GM12878 (cell line): ENCODE measurements at regions not wholly inside any gene's neighbourhood (a gene's known extent, or its start where the extent isn't known, plus 50 kb on each side); places are given as distances from the start of the nearest gene placed in this dataset.

Experiments used
- ATAC-seq: fragments of 200-7000 bp; cut with Tn5 transposase; 3 replicates; pipeline ENCODE4 v1.9.1; 2020; ENCODE audit warnings: mild to moderate bottlenecking, moderate library complexity
- BruUV-seq: library from RNA; stranded (reverse); fragments of 400-500 nt; replicated peaks from 2 replicates; lab custom pipeline; 2021; lab: Mats Ljungman, UMichigan
- CTCF ChIA-PET: fragments of 300-600 bp; sonication (Branson Sonifier 250); formaldehyde crosslinking; extraction: SDS; loops from one replicate; lab custom pipeline; 2021; ENCODE audit warnings: inconsistent platforms; lab: Yijun Ruan, JAX
- POLR2A ChIA-PET: fragments of 350-600 bp; formaldehyde crosslinking; extraction: SDS; loops from one replicate; lab custom pipeline; 2021; ENCODE audit warnings: inconsistent platforms; lab: Charles Lee
- RAD21 ChIA-PET: fragments of 300-600 bp; sonication (Branson Sonifier 250); formaldehyde crosslinking; loops from one replicate; lab custom pipeline; 2023; ENCODE audit warnings: antibody characterized with exemption; ENCODE audit not compliant: unreplicated experiment; lab: Charles Lee
- SMC1A ChIA-PET: fragments of 300-600 bp; sonication (Branson Sonifier 250); formaldehyde crosslinking; loops from one replicate; lab custom pipeline; 2023; ENCODE audit not compliant: unreplicated experiment, uncharacterized antibody; lab: Charles Lee
- DNase-seq: peaks from one replicate; pipeline ENCODE4 v3.0.0-alpha.2; 2011; ENCODE audit warnings: low read depth, low spot score
- FAIRE-seq: peaks from 3 replicates; lab custom pipeline; 2011; peaks lifted over from hg19 to GRCh38; lab: Jason Lieb, UNC
- H2AFZ ChIP-seq: 2 replicates; pipeline ENCODE4 v1.6.0; 2011; ENCODE audit warnings: low read depth, low read length, control low read depth; ENCODE audit not compliant: control insufficient read depth
- H3K27ac ChIP-seq: 2 replicates; pipeline ENCODE4 v1.5.1; 2011; ENCODE audit warnings: control low read depth; ENCODE audit not compliant: control insufficient read depth, insufficient read depth
- H3K27me3 ChIP-seq, 2 experiments: replicated peaks in 1 of 2; 2 replicates each; pipeline versions ENCODE4 v1.6.0 to v1.6.1; 2011; ENCODE audit warnings: low read length in 1 of 2; ENCODE audit not compliant: control insufficient read depth in 2 of 2, insufficient read depth in 2 of 2
- H3K36me3 ChIP-seq, 2 experiments: 2 replicates each; pipeline ENCODE4 v1.5.1; 2011; ENCODE audit warnings: low read length in 1 of 2; ENCODE audit not compliant: control insufficient read depth in 2 of 2, insufficient read depth in 2 of 2
- H3K4me1 ChIP-seq: 2 replicates; pipeline ENCODE4 v1.6.1; 2011; ENCODE audit warnings: mild to moderate bottlenecking, low read length, moderate library complexity, mixed read lengths; ENCODE audit not compliant: control insufficient read depth, insufficient read depth
- H3K4me2 ChIP-seq: 2 replicates; pipeline ENCODE4 v1.6.0; 2011; ENCODE audit warnings: control low read depth; ENCODE audit not compliant: control insufficient read depth, insufficient read depth
- H3K4me3 ChIP-seq: fragments of 200-600 bp; sonication (generic); 2 replicates; pipeline ENCODE4 v1.5.1; 2016
- H3K79me2 ChIP-seq: 2 replicates; pipeline ENCODE4 v1.6.0; 2011; ENCODE audit warnings: low read length; ENCODE audit not compliant: control insufficient read depth, insufficient read depth
- H3K9ac ChIP-seq: 2 replicates; pipeline ENCODE4 v1.8.0; 2011; ENCODE audit warnings: low read length, control low read depth, mixed read lengths; ENCODE audit not compliant: control insufficient read depth, insufficient read depth
- H3K9me3 ChIP-seq: replicated peaks from 3 replicates; pipeline ENCODE4 v1.5.1; 2011; ENCODE audit warnings: mild to moderate bottlenecking, low read length; ENCODE audit not compliant: control insufficient read depth, insufficient read depth
- H4K20me1 ChIP-seq: 2 replicates; pipeline ENCODE4 v1.6.0; 2011; ENCODE audit not compliant: control insufficient read depth, insufficient read depth
- ATF7 ChIP-seq: fragments of 450-650 bp; IDR thresholded peaks from 2 replicates; pipeline ENCODE4 v1.6.1; 2016; ENCODE audit warnings: low read depth, mild to moderate bottlenecking
- E2F8 ChIP-seq: fragments of 450-650 bp; IDR thresholded peaks from 2 replicates; pipeline ENCODE4 v1.6.1; 2018; ENCODE audit warnings: mild to moderate bottlenecking, low read depth, moderate library complexity; ENCODE audit not compliant: partially characterized antibody
- HDGF ChIP-seq: fragments of 450-650 bp; IDR thresholded peaks from 2 replicates; pipeline ENCODE4 v1.6.1; 2016; ENCODE audit warnings: antibody characterized with exemption
- MTA2 ChIP-seq: fragments of 450-650 bp; IDR thresholded peaks from 2 replicates; pipeline ENCODE4 v1.6.1; 2016; ENCODE audit warnings: low read depth, mild to moderate bottlenecking, moderate library complexity
- MYC ChIP-seq: IDR thresholded peaks from 2 replicates; pipeline ENCODE4 v1.6.1; 2011; ENCODE audit warnings: mild to moderate bottlenecking, low read length, moderate library complexity, inconsistent platforms; ENCODE audit not compliant: insufficient read depth, insufficient replicate concordance, insufficient read length, severe bottlenecking
- NR2C1 ChIP-seq: fragments of 450-650 bp; IDR thresholded peaks from 2 replicates; pipeline ENCODE4 v1.6.1; 2017; ENCODE audit warnings: antibody characterized with exemption, mild to moderate bottlenecking, moderate library complexity
- POLR2AphosphoS5 ChIP-seq: IDR thresholded peaks from 2 replicates; pipeline ENCODE4 v1.6.1; 2011; ENCODE audit warnings: mild to moderate bottlenecking, low read length, inconsistent platforms
- RAD21 ChIP-seq: IDR thresholded peaks from 2 replicates; pipeline ENCODE4 v1.6.1; 2011; ENCODE audit warnings: mild to moderate bottlenecking, low read depth, low read length, moderate library complexity; ENCODE audit not compliant: insufficient read depth
- RELA ChIP-seq: fragments of 450-650 bp; IDR thresholded peaks from 2 replicates; pipeline ENCODE4 v1.8.0; 2014; ENCODE audit warnings: borderline replicate concordance; ENCODE audit not compliant: partially characterized antibody
- RFX5 ChIP-seq: IDR thresholded peaks from 2 replicates; pipeline ENCODE4 v1.6.1; 2011; ENCODE audit warnings: low read depth, low read length, improper control_type of control experiment
- SREBF1 ChIP-seq: IDR thresholded peaks from 2 replicates; pipeline ENCODE4 v1.6.1; 2012; ENCODE audit warnings: mild to moderate bottlenecking, low read length
- STAT3 ChIP-seq: IDR thresholded peaks from 2 replicates; pipeline ENCODE4 v1.6.1; 2011; ENCODE audit warnings: low read depth, low read length, improper control_type of control experiment
- TCF7 ChIP-seq: IDR thresholded peaks from 2 replicates; pipeline ENCODE4 v1.6.1; 2014; ENCODE audit warnings: antibody characterized with exemption, borderline replicate concordance
- ZNF274 ChIP-seq: IDR thresholded peaks from one replicate; pipeline ENCODE4 v1.8.0; 2011; ENCODE audit not compliant: insufficient read length, insufficient read depth
- WGBS: methylation state at CpG from one replicate; pipeline ENCODE4 v1.1.6; 2016; ENCODE audit warnings: low lambda C conversion rate; ENCODE audit not compliant: insufficient replicate concordance, insufficient coverage; ENCODE audit errors: missing lambda C conversion rate; 5-methylcytosine and 5-hydroxymethylcytosine counted together
- in situ Hi-C: fragments of 300-500 bp; cut with MboI; formaldehyde crosslinking; loops from 9 replicates; pipeline ENCODE4 v1.14.3; 2018; ENCODE audit warnings: mixed read lengths
- intact Hi-C: fragments of 100-400 bp; cut with micrococcal nuclease; formaldehyde crosslinking; loops from one replicate; pipeline ENCODE4 v1.14.2; 2022; ENCODE audit not compliant: unreplicated experiment
- TF ChIP-seq, protein P1 (sequence below): IDR thresholded peaks from 2 replicates; pipeline ENCODE4 v1.6.1; 2012; ENCODE audit warnings: low read depth, low read length, improper control_type of control experiment
- TF ChIP-seq, protein P2 (sequence below): fragments of 450-650 bp; IDR thresholded peaks from 2 replicates; pipeline ENCODE4 v1.6.1; 2017; ENCODE audit warnings: mild to moderate bottlenecking, low read depth, inconsistent platforms; ENCODE audit not compliant: poor library complexity, severe bottlenecking
- TF ChIP-seq, protein P3 (sequence below): fragments of 450-650 bp; IDR thresholded peaks from 2 replicates; pipeline ENCODE4 v1.6.1; 2018; ENCODE audit warnings: borderline replicate concordance, mild to moderate bottlenecking; ENCODE audit not compliant: partially characterized antibody

DNA sequence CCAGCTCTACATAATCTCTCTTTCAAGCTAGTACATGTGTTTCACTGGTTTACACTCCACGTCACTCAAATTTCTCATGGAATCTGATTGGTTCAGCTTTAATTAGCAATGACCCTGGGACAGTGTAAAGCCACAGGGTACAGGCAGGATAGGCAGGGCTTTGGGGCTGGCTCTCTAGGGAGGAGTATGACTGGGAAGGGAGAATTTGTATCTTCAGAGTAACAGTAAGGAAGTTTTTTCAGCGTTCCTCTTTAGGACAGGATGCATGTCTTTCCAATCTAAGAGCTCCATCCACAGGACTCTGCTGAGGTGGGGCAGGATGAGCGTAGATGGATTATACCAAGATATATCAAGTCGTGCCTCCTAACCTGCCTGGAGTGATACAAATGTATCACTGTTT, 112.0 kb upstream of the CLEC14A start (continued):
- TF ChIP-seq, protein P1, sequence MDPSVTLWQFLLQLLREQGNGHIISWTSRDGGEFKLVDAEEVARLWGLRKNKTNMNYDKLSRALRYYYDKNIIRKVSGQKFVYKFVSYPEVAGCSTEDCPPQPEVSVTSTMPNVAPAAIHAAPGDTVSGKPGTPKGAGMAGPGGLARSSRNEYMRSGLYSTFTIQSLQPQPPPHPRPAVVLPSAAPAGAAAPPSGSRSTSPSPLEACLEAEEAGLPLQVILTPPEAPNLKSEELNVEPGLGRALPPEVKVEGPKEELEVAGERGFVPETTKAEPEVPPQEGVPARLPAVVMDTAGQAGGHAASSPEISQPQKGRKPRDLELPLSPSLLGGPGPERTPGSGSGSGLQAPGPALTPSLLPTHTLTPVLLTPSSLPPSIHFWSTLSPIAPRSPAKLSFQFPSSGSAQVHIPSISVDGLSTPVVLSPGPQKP: no peak

DNA sequence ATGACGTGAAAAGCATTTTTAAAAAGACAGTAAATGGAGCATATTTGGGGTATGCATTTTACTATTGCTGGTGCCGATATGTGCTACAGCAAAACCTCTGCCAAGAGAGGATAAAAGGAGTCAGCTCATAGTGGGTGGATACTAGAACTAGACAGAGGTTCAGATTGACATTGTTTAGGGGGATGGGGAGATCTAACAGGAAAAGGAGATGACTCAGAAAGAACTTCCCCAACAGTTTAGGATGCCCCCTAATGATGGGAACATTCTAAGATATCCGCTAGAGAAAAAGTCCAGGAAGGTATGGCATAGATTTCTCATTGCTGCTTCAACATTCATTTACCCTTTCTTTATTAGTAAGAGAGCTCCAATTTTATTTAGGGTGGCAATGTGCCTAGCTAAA, 110.5 kb upstream of the CLEC14A start:
- H3K9ac ChIP-seq: no peak overlapping the region
- BruUV-seq: no TSS peak
- FAIRE-seq: no peak
- intact Hi-C loops: no loop called here
- no peak overlapping the region for H3K27ac ChIP-seq
- ChIA-PET CTCF (no interaction called here), POLR2A (no interaction called here), RAD21 (no interaction called here), SMC1A (no interaction called here)
- H3K4me2 ChIP-seq: no peak overlapping the region
- H3K79me2 ChIP-seq: no peaks in the 10 kb centered on the region
- in situ Hi-C loops: no loop called here
- H3K9me3 ChIP-seq: no peaks in the 10 kb centered on the region
- H3K4me1 ChIP-seq: no peaks in the 10 kb centered on the region
- H3K4me3 ChIP-seq: no peak overlapping the region
- no peak overlapping the region for H2AFZ ChIP-seq
- H3K27me3 ChIP-seq: no peaks in the 10 kb centered on the region
- H3K36me3 ChIP-seq: no peaks in the 10 kb centered on the region
- H4K20me1 ChIP-seq: no peaks in the 10 kb centered on the region
- ATAC-seq: no peak
- WGBS: 15% methylated on average over 3 of the region's 3 CpGs
- no peak for DNase-seq
- TF ChIP-seq RFX5 (no peak), TCF7 (no peak), MTA2 (no peak), POLR2AphosphoS5 (no peak), RELA (no peak), STAT3 (no peak), SREBF1 (no peak), NR2C1 (no peak), HDGF (no peak), E2F8 (no peak), RAD21 (no peak), ZNF274 (no peak), ATF7 (no peak), MYC (no peak)
- TF ChIP-seq, protein P2, sequence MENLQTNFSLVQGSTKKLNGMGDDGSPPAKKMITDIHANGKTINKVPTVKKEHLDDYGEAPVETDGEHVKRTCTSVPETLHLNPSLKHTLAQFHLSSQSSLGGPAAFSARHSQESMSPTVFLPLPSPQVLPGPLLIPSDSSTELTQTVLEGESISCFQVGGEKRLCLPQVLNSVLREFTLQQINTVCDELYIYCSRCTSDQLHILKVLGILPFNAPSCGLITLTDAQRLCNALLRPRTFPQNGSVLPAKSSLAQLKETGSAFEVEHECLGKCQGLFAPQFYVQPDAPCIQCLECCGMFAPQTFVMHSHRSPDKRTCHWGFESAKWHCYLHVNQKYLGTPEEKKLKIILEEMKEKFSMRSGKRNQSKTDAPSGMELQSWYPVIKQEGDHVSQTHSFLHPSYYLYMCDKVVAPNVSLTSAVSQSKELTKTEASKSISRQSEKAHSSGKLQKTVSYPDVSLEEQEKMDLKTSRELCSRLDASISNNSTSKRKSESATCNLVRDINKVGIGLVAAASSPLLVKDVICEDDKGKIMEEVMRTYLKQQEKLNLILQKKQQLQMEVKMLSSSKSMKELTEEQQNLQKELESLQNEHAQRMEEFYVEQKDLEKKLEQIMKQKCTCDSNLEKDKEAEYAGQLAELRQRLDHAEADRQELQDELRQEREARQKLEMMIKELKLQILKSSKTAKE: no peak
- TF ChIP-seq, protein P3, sequence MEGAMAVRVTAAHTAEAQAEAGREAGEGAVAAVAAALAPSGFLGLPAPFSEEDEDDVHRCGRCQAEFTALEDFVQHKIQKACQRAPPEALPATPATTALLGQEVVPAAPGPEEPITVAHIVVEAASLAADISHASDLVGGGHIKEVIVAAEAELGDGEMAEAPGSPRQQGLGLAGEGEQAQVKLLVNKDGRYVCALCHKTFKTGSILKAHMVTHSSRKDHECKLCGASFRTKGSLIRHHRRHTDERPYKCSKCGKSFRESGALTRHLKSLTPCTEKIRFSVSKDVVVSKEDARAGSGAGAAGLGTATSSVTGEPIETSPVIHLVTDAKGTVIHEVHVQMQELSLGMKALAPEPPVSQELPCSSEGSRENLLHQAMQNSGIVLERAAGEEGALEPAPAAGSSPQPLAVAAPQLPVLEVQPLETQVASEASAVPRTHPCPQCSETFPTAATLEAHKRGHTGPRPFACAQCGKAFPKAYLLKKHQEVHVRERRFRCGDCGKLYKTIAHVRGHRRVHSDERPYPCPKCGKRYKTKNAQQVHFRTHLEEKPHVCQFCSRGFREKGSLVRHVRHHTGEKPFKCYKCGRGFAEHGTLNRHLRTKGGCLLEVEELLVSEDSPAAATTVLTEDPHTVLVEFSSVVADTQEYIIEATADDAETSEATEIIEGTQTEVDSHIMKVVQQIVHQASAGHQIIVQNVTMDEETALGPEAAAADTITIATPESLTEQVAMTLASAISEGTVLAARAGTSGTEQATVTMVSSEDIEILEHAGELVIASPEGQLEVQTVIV: no peak
